GM23338 (cell line): ENCODE measurements at regions not wholly inside any gene's neighbourhood (a gene's known extent, or its start where the extent isn't known, plus 50 kb on each side); places are given as distances from the start of the nearest gene placed in this dataset.
A peak's percentile ranks its signal among the peaks of the same experiment; 100 is the strongest.

Experiments used
- ATAC-seq: fragments of 200-7000 bp; cut with Tn5 transposase; 3 replicates; pipeline ENCODE4 v1.9.1; 2020
- DNase-seq: peaks from one replicate; pipeline ENCODE4 v3.0.0-alpha.2; 2015; ENCODE audit warnings: low spot score
- H2AFZ ChIP-seq: fragments of 200-600 bp; sonication (generic); 2 replicates; pipeline ENCODE4 v1.8.0; 2016; ENCODE audit warnings: antibody characterized with exemption, mild to moderate bottlenecking, moderate library complexity
- H3F3A ChIP-seq: fragments of 200-600 bp; sonication (generic); replicated peaks from 2 replicates; pipeline ENCODE4 v1.8.0; 2017; ENCODE audit warnings: antibody characterized with exemption, mixed run types, low read depth
- H3K27ac ChIP-seq: fragments of 200-600 bp; sonication (generic); 2 replicates; pipeline ENCODE4 v1.6.1; 2016; ENCODE audit warnings: low read depth
- H3K27me3 ChIP-seq: fragments of 200-600 bp; sonication (generic); 2 replicates; pipeline ENCODE4 v1.8.0; 2016; ENCODE audit warnings: mild to moderate bottlenecking, mixed run types, moderate library complexity; ENCODE audit not compliant: insufficient read depth
- H3K36me3 ChIP-seq: fragments of 200-600 bp; sonication (generic); 2 replicates; pipeline ENCODE4 v1.8.0; 2016; ENCODE audit warnings: mild to moderate bottlenecking; ENCODE audit not compliant: insufficient read depth
- H3K4me1 ChIP-seq: fragments of 200-600 bp; sonication (generic); 2 replicates; pipeline ENCODE4 v1.8.0; 2016; ENCODE audit warnings: mild to moderate bottlenecking, moderate library complexity; ENCODE audit not compliant: insufficient read depth
- H3K4me2 ChIP-seq: fragments of 200-600 bp; sonication (generic); 2 replicates; pipeline ENCODE4 v1.7.1; 2017; ENCODE audit warnings: mixed run types
- H3K4me3 ChIP-seq: fragments of 200-600 bp; sonication (generic); 2 replicates; pipeline ENCODE4 v1.6.1; 2016; ENCODE audit warnings: mixed run types
- H3K79me2 ChIP-seq: fragments of 200-600 bp; sonication (generic); replicated peaks from 2 replicates; pipeline ENCODE4 v1.8.0; 2017; ENCODE audit warnings: mild to moderate bottlenecking; ENCODE audit not compliant: insufficient read depth
- H3K9me2 ChIP-seq: fragments of 200-600 bp; sonication (generic); 2 replicates; pipeline ENCODE4 v1.8.0; 2017; ENCODE audit not compliant: insufficient read depth
- H4K20me1 ChIP-seq: fragments of 200-600 bp; sonication (generic); replicated peaks from 2 replicates; pipeline ENCODE4 v1.8.0; 2017; ENCODE audit warnings: mild to moderate bottlenecking; ENCODE audit not compliant: insufficient read depth
- H3K27ac Mint-ChIP-seq: 2 replicates; pipeline ENCODE4 v1.8.0; 2020; ENCODE audit warnings: inconsistent platforms, mild to moderate bottlenecking, moderate library complexity, mixed read lengths
- H3K27me3 Mint-ChIP-seq: 3 replicates; pipeline ENCODE4 v1.8.0; 2022; ENCODE audit warnings: low read depth, mild to moderate bottlenecking, moderate library complexity, mixed read lengths, inconsistent platforms; ENCODE audit not compliant: insufficient read depth, poor library complexity
- H3K36me3 Mint-ChIP-seq: 3 replicates; pipeline ENCODE4 v1.8.0; 2021; ENCODE audit warnings: low read depth, mild to moderate bottlenecking, inconsistent platforms, moderate library complexity, mixed read lengths
- H3K4me1 Mint-ChIP-seq: 3 replicates; pipeline ENCODE4 v1.8.0; 2020; ENCODE audit warnings: mild to moderate bottlenecking, inconsistent platforms, mixed read lengths
- H3K4me3 Mint-ChIP-seq: 3 replicates; pipeline ENCODE4 v1.8.0; 2021; ENCODE audit warnings: moderate library complexity, mild to moderate bottlenecking, inconsistent platforms, mixed read lengths
- H3K9me3 Mint-ChIP-seq: 3 replicates; pipeline ENCODE4 v1.8.0; 2020; ENCODE audit warnings: moderate library complexity, mild to moderate bottlenecking, inconsistent platforms, mixed read lengths
- ZNF462 ChIP-seq: fragments of 250-450 bp; sonication (Bioruptor Pico); IDR thresholded peaks from 2 replicates; pipeline ENCODE4 v1.5.0; 2020; ENCODE audit warnings: mild to moderate bottlenecking, moderate library complexity
- TF ChIP-seq, protein P1 (sequence below): IDR thresholded peaks from one replicate; pipeline ENCODE4 v1.6.1; 2018; ENCODE audit warnings: antibody characterized with exemption; ENCODE audit not compliant: unreplicated experiment

- H3K9me3 Mint-ChIP-seq = no peaks in the 10 kb centered on the region; the same call in 2 of the 3 replicates
- peaks cover 2% of the 10 kb centered on the region; the same call in 2 of the 3 replicates for H3K4me1 Mint-ChIP-seq
- H3K36me3 Mint-ChIP-seq = no peaks in the 10 kb centered on the region
- peaks cover 6% of the 10 kb centered on the region for H3K27me3 Mint-ChIP-seq
- Histone ChIP-seq H3K79me2 (no peaks in the 10 kb centered on the region), H3F3A (no peaks in the 10 kb centered on the region), H3K4me1 (no peaks in the 10 kb centered on the region), H4K20me1 (no peaks in the 10 kb centered on the region), H3K36me3 (no peaks in the 10 kb centered on the region), H3K9me2 (no peaks in the 10 kb centered on the region), H2AFZ (no peak overlapping the region), H3K4me3 (no peak overlapping the region), H3K27ac (no peak overlapping the region), H3K27me3 (peaks cover 32% of the 10 kb centered on the region), H3K4me2 (no peak overlapping the region)
- DNase-seq (peak; percentile 44), ATAC-seq (peak; percentile 95)
- H3K27ac Mint-ChIP-seq = no peak overlapping the region
- TF ChIP-seq ZNF462 (CRISPR knock-in tag) = peak; percentile 77
- TF ChIP-seq, protein P1, sequence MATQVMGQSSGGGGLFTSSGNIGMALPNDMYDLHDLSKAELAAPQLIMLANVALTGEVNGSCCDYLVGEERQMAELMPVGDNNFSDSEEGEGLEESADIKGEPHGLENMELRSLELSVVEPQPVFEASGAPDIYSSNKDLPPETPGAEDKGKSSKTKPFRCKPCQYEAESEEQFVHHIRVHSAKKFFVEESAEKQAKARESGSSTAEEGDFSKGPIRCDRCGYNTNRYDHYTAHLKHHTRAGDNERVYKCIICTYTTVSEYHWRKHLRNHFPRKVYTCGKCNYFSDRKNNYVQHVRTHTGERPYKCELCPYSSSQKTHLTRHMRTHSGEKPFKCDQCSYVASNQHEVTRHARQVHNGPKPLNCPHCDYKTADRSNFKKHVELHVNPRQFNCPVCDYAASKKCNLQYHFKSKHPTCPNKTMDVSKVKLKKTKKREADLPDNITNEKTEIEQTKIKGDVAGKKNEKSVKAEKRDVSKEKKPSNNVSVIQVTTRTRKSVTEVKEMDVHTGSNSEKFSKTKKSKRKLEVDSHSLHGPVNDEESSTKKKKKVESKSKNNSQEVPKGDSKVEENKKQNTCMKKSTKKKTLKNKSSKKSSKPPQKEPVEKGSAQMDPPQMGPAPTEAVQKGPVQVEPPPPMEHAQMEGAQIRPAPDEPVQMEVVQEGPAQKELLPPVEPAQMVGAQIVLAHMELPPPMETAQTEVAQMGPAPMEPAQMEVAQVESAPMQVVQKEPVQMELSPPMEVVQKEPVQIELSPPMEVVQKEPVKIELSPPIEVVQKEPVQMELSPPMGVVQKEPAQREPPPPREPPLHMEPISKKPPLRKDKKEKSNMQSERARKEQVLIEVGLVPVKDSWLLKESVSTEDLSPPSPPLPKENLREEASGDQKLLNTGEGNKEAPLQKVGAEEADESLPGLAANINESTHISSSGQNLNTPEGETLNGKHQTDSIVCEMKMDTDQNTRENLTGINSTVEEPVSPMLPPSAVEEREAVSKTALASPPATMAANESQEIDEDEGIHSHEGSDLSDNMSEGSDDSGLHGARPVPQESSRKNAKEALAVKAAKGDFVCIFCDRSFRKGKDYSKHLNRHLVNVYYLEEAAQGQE = no peak
- no peak overlapping the region for H3K4me3 Mint-ChIP-seq
Observed at GRCh38 chrX:125628435-125628834, 308.8 kb downstream of the TEX13C start.
